H1 (cell line): ENCODE measurements at regions not wholly inside any gene's neighbourhood (a gene's known extent, or its start where the extent isn't known, plus 50 kb on each side); places are given as distances from the start of the nearest gene placed in this dataset.

Source experiments
- CTCF ChIA-PET: fragments of 300-600 bp; sonication (Branson Sonifier 250); formaldehyde crosslinking; loops from one replicate; lab custom pipeline; 2021; ENCODE audit not compliant: partially characterized antibody; lab: Charles Lee
- POLR2A ChIA-PET: fragments of 300-600 bp; sonication (Branson Sonifier 250); formaldehyde crosslinking; loops from one replicate; lab custom pipeline; 2021; ENCODE audit warnings: inconsistent platforms; ENCODE audit not compliant: partially characterized antibody; lab: Charles Lee
- DNase-seq, 2 experiments: peaks; one replicate each; pipeline versions ENCODE4 v3.0.0 to v3.0.0-alpha.2; 2010 to 2022; ENCODE audit warnings: low spot score in 2 of 2, low read depth in 1 of 2, mixed read lengths in 1 of 2
- FAIRE-seq: peaks from 2 replicates; lab custom pipeline; 2011; peaks lifted over from hg19 to GRCh38; lab: Jason Lieb, UNC
- H2AFZ ChIP-seq: 2 replicates; pipeline ENCODE4 v1.8.1; 2012; ENCODE audit warnings: low read length, inconsistent platforms
- H2AK5ac ChIP-seq: 2 replicates; pipeline ENCODE4 v1.6.1; 2013; ENCODE audit warnings: low read depth, low read length
- H2BK120ac ChIP-seq: replicated peaks from 2 replicates; pipeline ENCODE3; 2013; ENCODE audit warnings: low read depth, low read length, inconsistent platforms
- H2BK12ac ChIP-seq: 2 replicates; pipeline ENCODE4 v1.6.1; 2013; ENCODE audit warnings: low read depth, low read length
- H2BK15ac ChIP-seq: 2 replicates; pipeline ENCODE4 v1.6.1; 2013; ENCODE audit warnings: low read length
- H2BK20ac ChIP-seq: 2 replicates; pipeline ENCODE4 v1.6.1; 2013; ENCODE audit warnings: low read length
- H2BK5ac ChIP-seq: 2 replicates; pipeline ENCODE4 v1.6.1; 2013; ENCODE audit warnings: low read depth, low read length
- H3K14ac ChIP-seq: 2 replicates; pipeline ENCODE4 v1.6.1; 2013; ENCODE audit warnings: inconsistent platforms; ENCODE audit not compliant: insufficient read length
- H3K18ac ChIP-seq: 2 replicates; pipeline ENCODE4 v1.6.1; 2013; ENCODE audit warnings: low read length; ENCODE audit errors: extremely low read depth
- H3K23ac ChIP-seq: 2 replicates; pipeline ENCODE4 v1.6.1; 2013; ENCODE audit warnings: inconsistent platforms; ENCODE audit not compliant: insufficient read length
- H3K23me2 ChIP-seq: 2 replicates; pipeline ENCODE4 v1.6.1; 2013; ENCODE audit warnings: low read depth, low read length
- H3K27ac ChIP-seq: 2 replicates; pipeline ENCODE4 v1.6.1; 2011; ENCODE audit warnings: low read depth, low read length, inconsistent platforms
- H3K27me3 ChIP-seq, 4 experiments: replicated peaks in 1 of 4; 1 replicate in 1 of 4; 2 replicates in 3 of 4; pipeline versions ENCODE4 v1.6.1 to v1.8.1; 2011 to 2013; ENCODE audit warnings: low read length in 3 of 4, mild to moderate bottlenecking in 3 of 4, inconsistent platforms in 2 of 4, mixed read lengths in 2 of 4, moderate library complexity in 1 of 4; ENCODE audit not compliant: control insufficient read depth in 3 of 4, insufficient read depth in 3 of 4; ENCODE audit errors: extremely low read depth in 1 of 4
- H3K36me3 ChIP-seq, 4 experiments: 2 replicates each; pipeline versions ENCODE4 v1.6.1 to v1.8.1; 2011 to 2013; ENCODE audit warnings: mild to moderate bottlenecking in 4 of 4, low read length in 3 of 4, moderate library complexity in 2 of 4, control low read depth in 1 of 4, inconsistent platforms in 1 of 4; ENCODE audit not compliant: insufficient read depth in 4 of 4, control insufficient read depth in 2 of 4
- H3K4ac ChIP-seq: replicated peaks from 2 replicates; pipeline ENCODE3; 2013; ENCODE audit warnings: low read length, low read depth, mixed read lengths, inconsistent platforms; ENCODE audit not compliant: insufficient read length
- H3K4me1 ChIP-seq, 4 experiments: replicated peaks in 1 of 4; 1 replicate in 1 of 4; 2 replicates in 3 of 4; pipeline versions ENCODE4 v1.6.1 to v1.8.1; 2011 to 2013; ENCODE audit warnings: low read length in 3 of 4, inconsistent platforms in 2 of 4, mixed read lengths in 1 of 4; ENCODE audit not compliant: insufficient read depth in 4 of 4, control insufficient read depth in 3 of 4
- H3K4me2 ChIP-seq, 2 experiments: 2 replicates each; pipeline versions ENCODE4 v1.6.1 to v1.8.1; 2011 to 2013; ENCODE audit warnings: low read depth in 2 of 2, low read length in 2 of 2, control low read depth in 1 of 2, inconsistent platforms in 1 of 2, mild to moderate bottlenecking in 1 of 2; ENCODE audit not compliant: insufficient read depth in 1 of 2
- H3K4me3 ChIP-seq, 4 experiments: fragments of 200-600, 300-600 bp in 1 of 4; sonication (generic), shearing (Covaris generic), sonication (Bioruptor Twin) in 1 of 4; 2 replicates each; pipeline versions ENCODE4 v1.5.1 to v1.8.1; 2011 to 2016; ENCODE audit warnings: low read length in 4 of 4, low read depth in 3 of 4, control low read depth in 2 of 4, inconsistent platforms in 2 of 4, mild to moderate bottlenecking in 2 of 4, mixed read lengths in 1 of 4, moderate library complexity in 1 of 4; ENCODE audit not compliant: insufficient read depth in 2 of 4; ENCODE audit errors: extremely low read depth in 1 of 4
- H3K56ac ChIP-seq: replicated peaks from 2 replicates; pipeline ENCODE3; 2013; ENCODE audit warnings: low read depth, mild to moderate bottlenecking, mixed read lengths, low read length, inconsistent platforms; ENCODE audit not compliant: insufficient read length
- H3K79me1 ChIP-seq: 2 replicates; pipeline ENCODE4 v1.6.1; 2013; ENCODE audit warnings: low read depth, low read length, control low read depth
- H3K79me2 ChIP-seq, 2 experiments: 2 replicates each; pipeline versions ENCODE4 v1.6.1 to v1.8.1; 2012 to 2013; ENCODE audit warnings: low read length in 2 of 2, mild to moderate bottlenecking in 2 of 2, inconsistent platforms in 1 of 2; ENCODE audit not compliant: insufficient read depth in 2 of 2, control insufficient read depth in 1 of 2
- H3K9ac ChIP-seq, 4 experiments: replicated peaks in 1 of 4; 1 replicate in 1 of 4; 2 replicates in 3 of 4; pipeline versions ENCODE4 v1.6.1 to v1.8.1; 2011 to 2013; ENCODE audit warnings: low read depth in 3 of 4, low read length in 3 of 4, control low read depth in 2 of 4, mild to moderate bottlenecking in 2 of 4, moderate library complexity in 2 of 4, inconsistent platforms in 1 of 4; ENCODE audit errors: extremely low read depth in 1 of 4
- H3K9me3 ChIP-seq, 2 experiments: 2 replicates each; pipeline versions ENCODE4 v1.6.1 to v1.8.1; 2012 to 2013; ENCODE audit warnings: mild to moderate bottlenecking in 2 of 2, moderate library complexity in 2 of 2, control low read depth in 1 of 2, inconsistent platforms in 1 of 2, low read depth in 1 of 2, low read length in 1 of 2, mixed read lengths in 1 of 2; ENCODE audit not compliant: insufficient read depth in 2 of 2
- H4K20me1 ChIP-seq, 2 experiments: replicated peaks in 1 of 2; 2 replicates each; pipeline versions ENCODE3 to v1.8.1; 2011 to 2013; ENCODE audit warnings: inconsistent platforms in 2 of 2, low read length in 2 of 2, mild to moderate bottlenecking in 1 of 2; ENCODE audit not compliant: insufficient read depth in 2 of 2, control insufficient read depth in 1 of 2
- H4K5ac ChIP-seq: 2 replicates; pipeline ENCODE4 v1.6.1; 2013; ENCODE audit warnings: low read length, low read depth, mixed read lengths, inconsistent platforms; ENCODE audit not compliant: insufficient read length
- H4K8ac ChIP-seq: 2 replicates; pipeline ENCODE4 v1.8.0; 2013; ENCODE audit warnings: mild to moderate bottlenecking, moderate library complexity, low read length, inconsistent platforms; ENCODE audit not compliant: insufficient read depth; ENCODE audit errors: extremely low read depth
- H4K91ac ChIP-seq: replicated peaks from 2 replicates; pipeline ENCODE3; 2013; ENCODE audit warnings: low read length, mixed read lengths, inconsistent platforms; ENCODE audit not compliant: insufficient read length
- CTCF ChIP-seq, 3 experiments: IDR thresholded peaks; 1 replicate in 2 of 3; 2 replicates in 1 of 3; pipeline versions ENCODE4 v1.5.1 to v1.6.1; 2011; ENCODE audit warnings: low read length in 3 of 3, mild to moderate bottlenecking in 3 of 3, inconsistent platforms in 2 of 3, low read depth in 1 of 3, moderate library complexity in 1 of 3; ENCODE audit not compliant: insufficient read depth in 1 of 3; ENCODE audit errors: control extremely low read depth in 1 of 3
- TF ChIP-seq, protein P1 (sequence below): IDR thresholded peaks from 2 replicates; pipeline ENCODE4 v1.6.1; 2011; ENCODE audit warnings: low read length, improper control_type of control experiment

DNA sequence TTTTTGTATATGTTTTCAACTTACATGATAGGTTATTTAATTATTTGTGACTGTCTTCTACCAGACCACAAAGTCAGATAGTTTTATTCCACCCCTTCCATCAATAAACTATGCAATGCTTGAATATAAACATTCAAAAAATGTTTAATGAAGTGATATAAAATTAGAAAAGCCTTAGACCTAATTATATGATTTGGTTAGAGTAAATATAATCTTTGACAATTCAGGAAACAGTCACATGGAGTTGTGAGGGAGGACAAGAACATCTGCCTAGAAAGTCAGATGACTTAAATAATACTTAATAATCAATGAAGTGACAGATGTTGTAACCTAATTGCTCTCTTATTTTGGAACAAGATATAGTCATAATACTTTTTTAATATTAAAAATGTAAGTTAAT lies 710.3 kb downstream of the ZBBX start:
- Histone ChIP-seq H3K14ac (no peak overlapping the region), H3K79me2 (no peaks in the 10 kb centered on the region)
- TF ChIP-seq, protein P1, sequence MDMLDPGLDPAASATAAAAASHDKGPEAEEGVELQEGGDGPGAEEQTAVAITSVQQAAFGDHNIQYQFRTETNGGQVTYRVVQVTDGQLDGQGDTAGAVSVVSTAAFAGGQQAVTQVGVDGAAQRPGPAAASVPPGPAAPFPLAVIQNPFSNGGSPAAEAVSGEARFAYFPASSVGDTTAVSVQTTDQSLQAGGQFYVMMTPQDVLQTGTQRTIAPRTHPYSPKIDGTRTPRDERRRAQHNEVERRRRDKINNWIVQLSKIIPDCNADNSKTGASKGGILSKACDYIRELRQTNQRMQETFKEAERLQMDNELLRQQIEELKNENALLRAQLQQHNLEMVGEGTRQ, result no peak
- TF ChIP-seq CTCF (IDR thresholded peaks at IDR 0.05; ENCODE audit: control extremely low read depth in 1 of 3, insufficient read depth in 1 of 3, low read depth in 1 of 3, low read length in 3 of 3), result no peak
- TF ChIP-seq, all 59 proteins: peak for 0
- Histone ChIP-seq H2AK5ac (no peak overlapping the region), H2BK20ac (no peak overlapping the region), H3K4me2 (no peak overlapping the region), H4K8ac (no peak overlapping the region), H4K5ac (no peak overlapping the region), H3K23ac (no peak overlapping the region), H3K27ac (no peak overlapping the region), H3K36me3 (no peaks in the 10 kb centered on the region), H4K20me1 (no peaks in the 10 kb centered on the region), H3K4ac (no peak overlapping the region), H3K23me2 (no peaks in the 10 kb centered on the region; the same call in 1 of the 2 replicates), H3K56ac (no peak overlapping the region), H3K4me1 (no peaks in the 10 kb centered on the region), H3K9ac (no peak overlapping the region), H2BK120ac (no peak overlapping the region), H2BK5ac (no peak overlapping the region), H2AFZ (no peak overlapping the region), H3K18ac (no peak overlapping the region), H4K91ac (no peak overlapping the region), H3K9me3 (no peaks in the 10 kb centered on the region), H3K27me3 (no peaks in the 10 kb centered on the region), H3K4me3 (no peak overlapping the region), H3K79me1 (no peaks in the 10 kb centered on the region), H2BK15ac (no peak overlapping the region), H2BK12ac (no peak overlapping the region)
- DNase-seq (no peak), FAIRE-seq (no peak)
- CTCF ChIA-PET, result interaction anchor here (0.6 kb wide), 1 partner anchor 202 kb away, joined by 3 read pairs; no protein-coding TSS in a partner anchor
- POLR2A ChIA-PET, result no interaction called here
